Heart right ventricle (tissue), 16 donors: ENCODE measurements at regions not wholly inside any gene's neighbourhood (a gene's known extent, or its start where the extent isn't known, plus 50 kb on each side); places are given as distances from the start of the nearest gene placed in this dataset.

Experiments used
- ATAC-seq, 8 donors: fragments of 200-7000 bp; cut with Tn5 transposase; one replicate each; pipeline ENCODE4 v1.9.1; 2020; ENCODE audit warnings: mild to moderate bottlenecking in 8 of 8, moderate library complexity in 8 of 8, moderate number of reproducible peaks in 1 of 8
- DNase-seq, 2 donors: peaks; one replicate each; pipeline ENCODE4 v3.0.0-alpha.2; 2020
- H3K27ac ChIP-seq, 10 donors: fragments of 200-600 bp; sonication (generic) in 2 of 10; one replicate each; pipeline versions ENCODE4 v1.5.0 to v1.8.0; 2020 to 2022; ENCODE audit warnings: mild to moderate bottlenecking in 3 of 10
- H3K27me3 ChIP-seq, 7 donors: fragments of 200-600 bp; one replicate each; pipeline ENCODE4 v1.8.0; 2021 to 2022; ENCODE audit warnings: mild to moderate bottlenecking in 2 of 7
- H3K36me3 ChIP-seq, 9 donors: fragments of 200-600 bp; sonication (generic) in 1 of 9; one replicate each; pipeline versions ENCODE4 v1.5.0 to v1.8.0; 2020 to 2022; ENCODE audit warnings: mild to moderate bottlenecking in 2 of 9
- H3K4me1 ChIP-seq, 9 donors: fragments of 200-600 bp; sonication (generic) in 1 of 9; one replicate each; pipeline versions ENCODE4 v1.5.0 to v1.8.0; 2020 to 2022; ENCODE audit warnings: mild to moderate bottlenecking in 4 of 9
- H3K4me3 ChIP-seq, 10 donors: fragments of 200-600 bp; sonication (generic) in 2 of 10; one replicate each; pipeline versions ENCODE4 v1.5.0 to v1.8.0; 2020 to 2022; ENCODE audit warnings: mild to moderate bottlenecking in 7 of 10, moderate library complexity in 2 of 10
- H3K9me3 ChIP-seq, 11 donors: fragments of 200-600 bp in 10 of 11; sonication (generic) in 2 of 11; one replicate each; pipeline versions ENCODE4 v1.5.0 to v1.8.0; 2013 to 2022; ENCODE audit warnings: mild to moderate bottlenecking in 2 of 11, control low read depth in 1 of 11, moderate library complexity in 1 of 11
- WGBS, 2 donors: extraction: QIAGEN DNeasy Blood & Tissue Kit; methylation state at CpG; one replicate each; pipeline ENCODE4 v1.1.7; 2013; ENCODE audit warnings: inconsistent platforms in 1 of 2; 5-methylcytosine and 5-hydroxymethylcytosine counted together
- intact Hi-C, 10 donors: fragments of 100-400 bp; cut with DNase I; formaldehyde crosslinking; loops; one replicate each; pipeline versions ENCODE4 v1.11.1 to v1.14.2; 2022
- TF ChIP-seq, protein P1 (sequence below), 9 donors: fragments of 200-600 bp; sonication (generic) in 2 of 9; IDR thresholded peaks; one replicate each; pipeline versions ENCODE4 v1.5.0 to v1.8.0; 2021 to 2022; ENCODE audit warnings: antibody characterized with exemption in 9 of 9, mild to moderate bottlenecking in 5 of 9, moderate library complexity in 1 of 9
- donor health status: Arrhythmogenic right ventricular cardiomyopathy.
- donor health status: ischemic (EF 13 %, LVEDD 7.1; RV severe dilation, severe dysfunction).
- donor health status: healthy with polysubstance abuse.
- donor health status: DM: no; HTN: yes; CAD: no.
- donor health status: DM: no; HTN: no; CAD: no.
- donor health status: ischemic (EF 25% LVEDD 6.9; RV normal size, moderate dysfunction).
- donor health status: ischemic (EF 25% LVEDD 5.7; RV mildly dilated, moderate dysfunction).
- donor health status: healthy.
- donor health status: DM: yes; HTN: yes; CAD: no.
- donor health status: Ischemic cardiomyopathy.
- donor health status: ischemic (EF 35%, LVEDD 5.7; RV mildly dilated, moderate dysfunction).
- donor health status: nonischemic (EF 11% LVEDD 7.7; RV severe dilation, severe dysfunction).
- donor health status: DM: yes; HTN: yes; CAD: no.
- donor health status: PGD.
- donor health status: ischemic (EF 29% LVEDD 5.4; RV normal size, mild dysfunction).
- donor health status: nonischemic (EF 23%, LVEDD 6.1; RV moderate dilation, normal function).

DNA sequence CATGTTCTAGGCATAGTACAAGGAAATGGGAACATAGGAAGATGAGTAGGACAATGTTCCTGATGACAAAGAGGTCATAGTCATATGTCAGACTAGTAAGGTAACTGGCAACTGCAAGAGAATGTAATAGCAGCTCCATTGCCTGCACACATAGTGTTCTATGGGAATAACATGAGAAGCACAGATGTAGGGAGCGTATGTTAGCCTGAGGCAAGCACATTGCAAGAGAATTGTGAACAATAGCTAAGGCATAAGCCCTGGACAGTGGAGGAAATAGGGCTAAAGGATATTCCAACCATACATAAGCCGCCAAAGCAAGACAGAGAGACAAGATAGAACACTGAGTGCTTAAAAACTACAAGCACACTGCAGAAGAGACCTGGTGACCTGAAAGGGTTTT is 1017.0 kb upstream of the TENM4 start:
- H3K4me1 ChIP-seq: no peaks in the 10 kb centered on the region
- H3K9me3 ChIP-seq: no peaks in the 10 kb centered on the region
- TF ChIP-seq, protein P1, sequence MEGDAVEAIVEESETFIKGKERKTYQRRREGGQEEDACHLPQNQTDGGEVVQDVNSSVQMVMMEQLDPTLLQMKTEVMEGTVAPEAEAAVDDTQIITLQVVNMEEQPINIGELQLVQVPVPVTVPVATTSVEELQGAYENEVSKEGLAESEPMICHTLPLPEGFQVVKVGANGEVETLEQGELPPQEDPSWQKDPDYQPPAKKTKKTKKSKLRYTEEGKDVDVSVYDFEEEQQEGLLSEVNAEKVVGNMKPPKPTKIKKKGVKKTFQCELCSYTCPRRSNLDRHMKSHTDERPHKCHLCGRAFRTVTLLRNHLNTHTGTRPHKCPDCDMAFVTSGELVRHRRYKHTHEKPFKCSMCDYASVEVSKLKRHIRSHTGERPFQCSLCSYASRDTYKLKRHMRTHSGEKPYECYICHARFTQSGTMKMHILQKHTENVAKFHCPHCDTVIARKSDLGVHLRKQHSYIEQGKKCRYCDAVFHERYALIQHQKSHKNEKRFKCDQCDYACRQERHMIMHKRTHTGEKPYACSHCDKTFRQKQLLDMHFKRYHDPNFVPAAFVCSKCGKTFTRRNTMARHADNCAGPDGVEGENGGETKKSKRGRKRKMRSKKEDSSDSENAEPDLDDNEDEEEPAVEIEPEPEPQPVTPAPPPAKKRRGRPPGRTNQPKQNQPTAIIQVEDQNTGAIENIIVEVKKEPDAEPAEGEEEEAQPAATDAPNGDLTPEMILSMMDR (IDR thresholded peaks at IDR 0.05): no peak
- WGBS, 2 donors: 89 to 90% methylated on average over 2 of the region's 2 CpGs
- no peak overlapping the region for H3K27ac ChIP-seq
- H3K4me3 ChIP-seq: no peak overlapping the region
- H3K36me3 ChIP-seq: no peaks in the 10 kb centered on the region
- DNase-seq (no peak), ATAC-seq (no peak)
- intact Hi-C loops: no loop called here
- H3K27me3 ChIP-seq: no peaks in the 10 kb centered on the region

DNA sequence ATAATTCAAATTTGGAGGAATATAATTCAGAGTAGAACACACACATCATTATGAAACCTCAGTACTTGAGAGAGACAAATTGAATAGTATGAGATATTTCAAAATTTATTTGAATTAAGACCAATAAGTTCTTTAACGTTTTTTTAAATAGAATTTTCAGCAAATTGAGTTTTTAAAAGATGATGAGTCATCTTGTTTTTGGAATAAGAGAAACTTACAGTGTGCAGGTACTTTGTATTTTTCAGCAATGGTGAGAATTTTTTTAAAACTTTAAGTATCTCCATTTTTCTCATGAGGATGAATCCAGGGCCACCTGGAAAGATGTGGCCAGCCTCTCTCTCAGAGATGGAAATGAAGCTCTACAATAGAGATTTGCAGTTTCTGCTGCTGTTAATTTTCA is 1015.0 kb upstream of the TENM4 start:
- 36 to 48% methylated on average over 1 of the region's 1 CpG for WGBS, 2 donors
- no peaks in the 10 kb centered on the region for H3K4me1 ChIP-seq
- intact Hi-C loops: no loop called here
- TF ChIP-seq, protein P1 (IDR thresholded peaks at IDR 0.05): no peak
- ATAC-seq (no peak), DNase-seq (no peak)
- no peak overlapping the region for H3K4me3 ChIP-seq
- H3K36me3 ChIP-seq: no peaks in the 10 kb centered on the region
- H3K9me3 ChIP-seq: no peaks in the 10 kb centered on the region
- no peak overlapping the region for H3K27ac ChIP-seq
- H3K27me3 ChIP-seq: no peaks in the 10 kb centered on the region

DNA sequence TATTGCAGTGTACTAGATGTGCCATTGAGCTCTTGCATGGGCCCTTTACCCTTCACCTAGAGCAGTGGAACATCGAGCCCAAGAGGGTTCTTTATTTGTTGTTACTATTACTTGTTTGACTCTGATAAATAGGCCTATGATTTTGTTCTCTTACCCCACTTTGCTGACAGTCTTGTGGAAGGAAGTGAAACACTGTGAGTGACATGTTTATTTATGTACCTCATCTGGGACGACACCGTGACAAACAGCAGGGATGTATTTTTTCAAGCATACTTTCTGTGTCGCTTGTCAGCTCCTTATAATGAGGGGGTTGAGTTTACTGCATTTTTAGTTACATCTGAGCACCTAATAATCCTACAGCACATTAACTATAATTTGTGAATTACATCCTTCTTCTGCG is 1010.3 kb upstream of the TENM4 start:
- Histone ChIP-seq H3K36me3 (no peaks in the 10 kb centered on the region), H3K27ac (no peak overlapping the region), H3K27me3 (no peaks in the 10 kb centered on the region), H3K9me3 (no peaks in the 10 kb centered on the region), H3K4me1 (no peaks in the 10 kb centered on the region), H3K4me3 (no peak overlapping the region)
- ATAC-seq (no peak), DNase-seq (no peak)
- 63 to 64% methylated on average over 5 of the region's 5 CpGs for WGBS, 2 donors
- TF ChIP-seq, protein P1 (IDR thresholded peaks at IDR 0.05): no peak
- intact Hi-C loops: no loop called here

DNA sequence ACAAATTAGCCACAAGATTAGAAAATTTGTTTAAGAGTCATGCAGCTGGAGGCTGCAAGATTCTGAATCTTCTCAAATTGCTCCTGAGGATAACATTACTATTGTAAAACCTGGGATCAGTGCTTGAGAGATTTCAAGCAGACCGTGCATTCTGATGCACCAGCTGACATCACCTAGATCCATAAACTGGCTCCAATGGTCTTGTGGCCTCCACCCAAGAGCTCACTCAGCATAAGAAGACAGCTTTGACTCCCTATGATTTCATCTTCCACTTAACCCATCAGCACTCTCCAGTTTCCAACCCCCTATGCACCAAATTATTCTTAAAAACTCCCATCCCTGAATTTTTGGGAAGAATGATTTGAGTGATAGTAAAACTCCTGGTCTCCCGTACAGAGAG is 1007.9 kb upstream of the TENM4 start:
- Histone ChIP-seq H3K4me3 (no peak overlapping the region), H3K9me3 (peaks cover 0 to 3% (median 0%) of the 10 kb centered on the region in 11 donors), H3K27ac (no peak overlapping the region), H3K27me3 (no peaks in the 10 kb centered on the region), H3K36me3 (no peaks in the 10 kb centered on the region), H3K4me1 (no peaks in the 10 kb centered on the region)
- ATAC-seq: no peak
- intact Hi-C loops: no loop called here
- TF ChIP-seq, protein P1 (IDR thresholded peaks at IDR 0.05): no peak
- 71 to 74% methylated on average over 2 of the region's 2 CpGs for WGBS, 2 donors
- DNase-seq: no peak

DNA sequence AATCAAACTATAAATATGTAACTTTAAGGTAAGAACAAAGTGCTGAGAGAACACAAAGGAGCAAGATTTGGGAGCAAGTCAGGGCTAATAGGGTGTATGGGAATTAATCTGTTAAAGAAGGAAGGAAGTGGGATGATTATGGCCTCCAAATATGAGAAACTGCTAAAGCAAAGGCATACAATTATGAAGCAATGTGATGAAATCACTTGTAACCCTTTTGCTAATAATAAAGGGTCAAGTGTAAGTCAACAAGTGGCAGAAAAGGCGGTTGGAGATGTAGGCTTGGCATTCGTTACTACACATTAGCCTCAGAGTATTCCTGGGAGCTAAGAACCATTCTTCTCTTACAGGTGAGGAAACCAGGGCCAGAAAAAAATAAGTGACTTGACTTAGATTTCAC is 1002.3 kb upstream of the TENM4 start:
- no peak overlapping the region for H3K27ac ChIP-seq
- peaks cover 0 to 3% (median 0%) of the 10 kb centered on the region in 11 donors for H3K9me3 ChIP-seq
- ATAC-seq: no peak
- 39 to 78% methylated on average over 2 of the region's 2 CpGs for WGBS, 2 donors
- DNase-seq: no peak
- H3K4me3 ChIP-seq: no peak overlapping the region
- TF ChIP-seq, protein P1 (IDR thresholded peaks at IDR 0.05): no peak
- no peaks in the 10 kb centered on the region for H3K27me3 ChIP-seq
- no peaks in the 10 kb centered on the region for H3K4me1 ChIP-seq
- H3K36me3 ChIP-seq: no peaks in the 10 kb centered on the region
- intact Hi-C loops: no loop called here
